ENCODE measurements at regions not wholly inside any gene's neighbourhood (a gene's known extent, or its start where the extent isn't known, plus 50 kb on each side); places are given as distances from the start of the nearest gene placed in this dataset.

GRCh38 chr5:85647349-85648127, 970.2 kb upstream of the COX7C start:
- TF ChIP-seq MXI1 (conservative IDR thresholded peaks at IDR 0.05; ENCODE audit: poor library complexity, severe bottlenecking) (no peak), EP300 (conservative IDR thresholded peaks at IDR 0.05; ENCODE audit: poor library complexity, severe bottlenecking) (no peak), CTCF (IDR thresholded peaks at IDR 0.05; ENCODE audit: poor library complexity, severe bottlenecking) (no peak), TAF1 (IDR thresholded peaks at IDR 0.05; ENCODE audit: low read depth) (no peak), SMC3 (conservative IDR thresholded peaks at IDR 0.05; ENCODE audit: poor library complexity) (no peak), RAD21 (conservative IDR thresholded peaks at IDR 0.05) (no peak), EZH2 (IDR thresholded peaks at IDR 0.05; ENCODE audit: borderline replicate concordance, insufficient read depth, low read length, poor library complexity, severe bottlenecking) (no peak), REST (IDR thresholded peaks at IDR 0.05; ENCODE audit: borderline replicate concordance) (no peak)
- no peaks in the 10 kb centered on the region for H3K9me3 ChIP-seq (ENCODE audit: low read length)
- H2AFZ ChIP-seq (ENCODE audit: low read depth, low read length) = no peak overlapping the region
- H3F3A ChIP-seq (ENCODE audit: insufficient read depth, low read length, poor library complexity, severe bottlenecking) = no peaks in the 10 kb centered on the region
- H3K4me2 ChIP-seq (ENCODE audit: low read length) = no peak overlapping the region
- H3K4me3 ChIP-seq (ENCODE audit: low read length) = no peak overlapping the region
- H3K79me2 ChIP-seq (replicated peaks; ENCODE audit: insufficient read depth, low read length) = no peaks in the 10 kb centered on the region
- H3K9me2 ChIP-seq (ENCODE audit: insufficient read depth, low read length) = no peaks in the 10 kb centered on the region
- H3K9ac ChIP-seq (ENCODE audit: low read length) = no peak overlapping the region
- H4K20me1 ChIP-seq (ENCODE audit: insufficient read depth) = no peaks in the 10 kb centered on the region
- no peak overlapping the region for H3K27ac ChIP-seq (ENCODE audit: low read length)
- no peaks in the 10 kb centered on the region for H3K27me3 ChIP-seq (ENCODE audit: insufficient read depth, low read depth, low read length)
- no peaks in the 10 kb centered on the region for H3K36me3 ChIP-seq (ENCODE audit: insufficient read depth, low read length)

GRCh38 chr5:85648495-85648894, 969.2 kb upstream of the COX7C start:
- no peaks in the 10 kb centered on the region for H3K36me3 ChIP-seq (ENCODE audit: insufficient read depth, low read length)
- no peaks in the 10 kb centered on the region for H3F3A ChIP-seq (ENCODE audit: insufficient read depth, low read length, poor library complexity, severe bottlenecking)
- H3K27ac ChIP-seq (ENCODE audit: low read length) = no peak overlapping the region
- no peaks in the 10 kb centered on the region for H3K9me3 ChIP-seq (ENCODE audit: low read length)
- H3K4me2 ChIP-seq (ENCODE audit: low read length) = no peak overlapping the region
- H3K4me3 ChIP-seq (ENCODE audit: low read length) = no peak overlapping the region
- H4K20me1 ChIP-seq (ENCODE audit: insufficient read depth) = no peaks in the 10 kb centered on the region
- H3K27me3 ChIP-seq (ENCODE audit: insufficient read depth, low read depth, low read length) = no peaks in the 10 kb centered on the region
- no peaks in the 10 kb centered on the region for H3K79me2 ChIP-seq (replicated peaks; ENCODE audit: insufficient read depth, low read length)
- no peak overlapping the region for H2AFZ ChIP-seq (ENCODE audit: low read depth, low read length)
- no peak for TF ChIP-seq RAD21 (conservative IDR thresholded peaks at IDR 0.05)
- TF ChIP-seq EZH2 (IDR thresholded peaks at IDR 0.05; ENCODE audit: borderline replicate concordance, insufficient read depth, low read length, poor library complexity, severe bottlenecking) = no peak
- TF ChIP-seq SMC3 (conservative IDR thresholded peaks at IDR 0.05; ENCODE audit: poor library complexity) = no peak
- no peaks in the 10 kb centered on the region for H3K9me2 ChIP-seq (ENCODE audit: insufficient read depth, low read length)
- H3K9ac ChIP-seq (ENCODE audit: low read length) = no peak overlapping the region

Data from neural cell (in vitro differentiated cells).